Dendritic cell treated with granulocyte-macrophage colony-stimulating factor and Interleukin-4, amounts not matched to agents 40 ng/mL and 50 ng/mL, for 4 days (primary cell): ENCODE measurements at regions not wholly inside any gene's neighbourhood (a gene's known extent, or its start where the extent isn't known, plus 50 kb on each side); places are given as distances from the start of the nearest gene placed in this dataset.

Experiments
- H3K27ac Mint-ChIP-seq: one replicate; pipeline ENCODE4 v1.8.0; 2022; ENCODE audit warnings: mild to moderate bottlenecking, mixed read lengths
- H3K27me3 Mint-ChIP-seq: one replicate; pipeline ENCODE4 v1.8.0; 2022; ENCODE audit warnings: mild to moderate bottlenecking, mixed read lengths
- H3K36me3 Mint-ChIP-seq: one replicate; pipeline ENCODE4 v1.8.0; 2022; ENCODE audit warnings: low read depth, mixed read lengths
- H3K4me1 Mint-ChIP-seq: one replicate; pipeline ENCODE4 v1.8.0; 2022; ENCODE audit warnings: low read depth, mixed read lengths
- H3K4me3 Mint-ChIP-seq: one replicate; pipeline ENCODE4 v1.8.0; 2022; ENCODE audit warnings: mild to moderate bottlenecking, moderate library complexity, mixed read lengths
- H3K9me3 Mint-ChIP-seq: one replicate; pipeline ENCODE4 v1.8.0; 2022; ENCODE audit warnings: mixed read lengths
- intact Hi-C: fragments of 100-400 bp; cut with micrococcal nuclease; formaldehyde crosslinking; loops from one replicate; pipeline ENCODE4 v1.15.0; 2022

DNA sequence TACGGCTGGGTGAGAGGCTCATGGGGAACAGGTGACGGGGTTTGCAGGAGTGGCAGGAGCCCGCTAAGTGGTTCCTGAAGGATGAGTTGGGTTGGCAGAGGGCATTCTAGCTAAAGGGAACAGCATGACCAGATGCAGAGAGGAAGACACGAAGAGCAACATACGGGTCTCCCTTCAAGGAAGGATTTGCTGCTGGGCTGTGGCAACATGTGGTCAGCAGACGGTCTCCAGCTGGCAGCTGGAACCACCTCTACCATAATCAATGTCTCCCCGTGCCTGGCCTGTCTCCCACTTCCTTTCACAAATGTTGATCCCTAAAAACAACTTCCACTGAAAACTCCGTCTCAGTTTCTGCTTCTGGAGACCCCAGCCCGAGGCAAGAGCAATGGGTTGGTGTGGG is 80.6 kb upstream of the SULF2 start:
- Mint-ChIP-seq H3K36me3 (no peaks in the 10 kb centered on the region), H3K4me1 (no peaks in the 10 kb centered on the region), H3K4me3 (no peak overlapping the region), H3K9me3 (no peaks in the 10 kb centered on the region), H3K27me3 (peaks cover 25% of the 10 kb centered on the region), H3K27ac (no peak overlapping the region)
- intact Hi-C loops: no loop called here

DNA sequence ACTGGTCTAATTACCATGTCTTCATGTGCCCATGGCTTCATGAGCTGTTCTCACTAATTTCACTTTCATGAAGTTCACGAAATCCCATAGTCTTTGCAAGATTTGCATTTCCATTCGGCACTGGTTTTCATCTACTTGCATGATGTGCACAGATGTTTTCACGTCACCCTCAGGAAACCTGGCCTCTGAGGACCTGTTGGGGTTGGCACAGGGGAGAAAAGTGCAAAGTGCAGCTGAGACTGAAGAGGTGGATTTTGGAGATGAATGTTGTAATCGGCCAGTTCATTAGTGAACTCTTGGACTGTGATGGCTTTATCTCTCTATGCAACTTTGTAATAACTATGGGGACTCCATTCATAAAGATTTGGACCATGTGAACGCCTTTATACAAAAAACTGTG is 80.2 kb upstream of the SULF2 start:
- H3K27ac Mint-ChIP-seq: no peak overlapping the region
- intact Hi-C loops: no loop called here
- H3K4me3 Mint-ChIP-seq: no peak overlapping the region
- H3K4me1 Mint-ChIP-seq: no peaks in the 10 kb centered on the region
- peaks cover 25% of the 10 kb centered on the region for H3K27me3 Mint-ChIP-seq
- no peaks in the 10 kb centered on the region for H3K9me3 Mint-ChIP-seq
- no peaks in the 10 kb centered on the region for H3K36me3 Mint-ChIP-seq

DNA sequence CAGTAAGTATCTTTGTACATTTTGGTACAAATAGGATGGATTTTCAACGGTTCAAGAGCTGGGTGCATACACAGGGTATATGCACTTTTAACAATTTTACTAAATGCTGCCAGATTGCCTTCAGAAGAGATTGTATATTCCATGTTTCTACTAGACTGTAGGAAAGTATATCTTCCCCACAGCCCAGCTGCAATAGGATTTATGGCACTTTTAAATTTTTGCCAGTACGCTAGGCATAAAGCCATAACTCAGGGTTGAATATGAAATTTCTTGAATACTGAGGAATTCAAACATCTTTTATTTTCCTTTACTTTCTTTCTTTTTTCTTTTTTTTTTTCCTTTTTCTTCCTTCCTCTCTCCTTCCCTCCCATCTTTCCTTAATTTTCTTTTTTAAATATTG is 78.7 kb upstream of the SULF2 start:
- intact Hi-C loops: no loop called here
- H3K9me3 Mint-ChIP-seq: no peaks in the 10 kb centered on the region
- H3K4me1 Mint-ChIP-seq: no peaks in the 10 kb centered on the region
- no peak overlapping the region for H3K4me3 Mint-ChIP-seq
- H3K27me3 Mint-ChIP-seq: peaks cover 25% of the 10 kb centered on the region
- H3K36me3 Mint-ChIP-seq: no peaks in the 10 kb centered on the region
- no peak overlapping the region for H3K27ac Mint-ChIP-seq

DNA sequence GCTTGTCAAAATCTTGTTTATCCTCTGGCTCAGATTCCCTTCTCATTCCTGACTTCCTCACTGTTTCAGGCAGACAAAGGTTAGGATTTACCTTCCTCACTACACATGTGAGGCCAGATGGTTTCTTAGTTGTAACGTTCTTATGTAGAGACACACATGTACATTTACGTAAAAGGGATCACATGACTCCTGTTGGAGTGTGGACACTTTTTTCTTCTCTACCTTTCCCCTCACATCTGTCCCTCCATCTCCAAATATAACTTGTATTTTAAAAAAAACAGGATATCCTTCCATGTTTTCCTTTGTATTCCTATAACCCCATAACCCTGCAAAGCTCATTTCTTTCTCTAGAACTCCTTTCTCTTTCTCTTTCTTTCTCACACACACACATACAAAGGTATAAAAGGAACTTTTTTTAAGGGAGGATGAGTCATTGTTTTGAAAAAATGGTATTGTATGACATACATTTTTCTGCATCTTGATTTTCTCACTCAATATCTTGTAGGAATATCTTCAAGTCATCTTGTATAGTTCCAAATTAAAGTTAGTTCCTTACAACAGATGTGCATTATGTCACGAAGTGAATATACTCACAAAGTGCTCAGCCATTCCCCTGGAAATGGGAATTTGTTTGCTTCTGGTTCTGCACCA is 78.2 kb upstream of the SULF2 start:
- no peaks in the 10 kb centered on the region for H3K36me3 Mint-ChIP-seq
- intact Hi-C loops: no loop called here
- H3K4me1 Mint-ChIP-seq: no peaks in the 10 kb centered on the region
- peaks cover 25% of the 10 kb centered on the region for H3K27me3 Mint-ChIP-seq
- no peaks in the 10 kb centered on the region for H3K9me3 Mint-ChIP-seq
- no peak overlapping the region for H3K4me3 Mint-ChIP-seq
- H3K27ac Mint-ChIP-seq: no peak overlapping the region

DNA sequence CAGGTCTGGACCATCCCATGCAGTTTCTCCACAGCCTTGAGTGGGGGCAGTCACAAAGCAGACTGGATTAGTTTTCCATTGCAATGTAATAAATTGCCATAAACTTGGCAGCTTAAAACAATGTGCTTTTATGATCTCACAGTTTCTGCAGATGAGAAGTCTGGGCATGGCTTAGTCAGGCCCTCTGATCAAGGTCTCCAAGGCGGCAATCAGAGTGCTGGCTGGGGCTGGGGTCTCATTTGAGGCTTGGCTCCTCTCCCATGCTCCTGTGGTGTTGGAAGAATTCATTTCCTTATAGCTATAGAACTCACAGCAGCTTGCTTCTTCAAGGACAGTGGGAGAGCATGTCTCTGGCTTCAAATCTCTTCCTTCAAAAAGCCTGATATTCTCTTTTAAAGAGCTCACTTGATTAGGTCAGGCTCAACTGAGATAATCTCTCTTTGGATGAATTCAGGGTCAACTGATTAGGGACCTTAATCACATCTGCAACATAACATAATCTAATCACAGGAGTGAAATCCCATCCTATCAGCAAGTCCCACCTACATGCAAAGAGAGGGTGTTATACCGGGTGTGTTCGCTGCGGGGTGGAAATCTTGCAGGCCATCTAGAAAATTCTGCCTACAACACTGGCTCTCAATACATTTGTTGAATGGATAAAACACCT is 77.4 kb upstream of the SULF2 start:
- H3K36me3 Mint-ChIP-seq: no peaks in the 10 kb centered on the region
- H3K4me3 Mint-ChIP-seq: no peak overlapping the region
- H3K27ac Mint-ChIP-seq: no peak overlapping the region
- peaks cover 25% of the 10 kb centered on the region for H3K27me3 Mint-ChIP-seq
- intact Hi-C loops: no loop called here
- no peaks in the 10 kb centered on the region for H3K9me3 Mint-ChIP-seq
- no peaks in the 10 kb centered on the region for H3K4me1 Mint-ChIP-seq

DNA sequence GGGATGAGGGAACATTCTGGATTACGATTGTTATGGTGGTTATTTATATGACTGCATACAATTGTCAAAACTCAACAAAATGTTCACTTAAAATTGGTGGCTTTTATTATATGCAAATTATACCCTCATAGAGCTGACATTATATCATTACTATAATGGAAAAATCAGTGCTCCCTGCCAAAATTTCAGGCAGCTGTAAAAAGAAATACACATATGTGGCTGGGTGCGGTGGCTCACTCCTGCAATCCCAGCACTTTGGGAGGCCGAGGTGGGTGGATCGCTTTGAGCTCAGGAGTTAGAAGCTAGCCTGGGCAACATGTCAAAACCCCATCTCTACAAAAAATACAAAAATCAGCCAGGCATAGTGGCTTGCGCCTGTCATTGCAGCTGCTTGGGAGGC is 75.8 kb upstream of the SULF2 start:
- no peak overlapping the region for H3K4me3 Mint-ChIP-seq
- no peaks in the 10 kb centered on the region for H3K4me1 Mint-ChIP-seq
- H3K9me3 Mint-ChIP-seq: no peaks in the 10 kb centered on the region

DNA sequence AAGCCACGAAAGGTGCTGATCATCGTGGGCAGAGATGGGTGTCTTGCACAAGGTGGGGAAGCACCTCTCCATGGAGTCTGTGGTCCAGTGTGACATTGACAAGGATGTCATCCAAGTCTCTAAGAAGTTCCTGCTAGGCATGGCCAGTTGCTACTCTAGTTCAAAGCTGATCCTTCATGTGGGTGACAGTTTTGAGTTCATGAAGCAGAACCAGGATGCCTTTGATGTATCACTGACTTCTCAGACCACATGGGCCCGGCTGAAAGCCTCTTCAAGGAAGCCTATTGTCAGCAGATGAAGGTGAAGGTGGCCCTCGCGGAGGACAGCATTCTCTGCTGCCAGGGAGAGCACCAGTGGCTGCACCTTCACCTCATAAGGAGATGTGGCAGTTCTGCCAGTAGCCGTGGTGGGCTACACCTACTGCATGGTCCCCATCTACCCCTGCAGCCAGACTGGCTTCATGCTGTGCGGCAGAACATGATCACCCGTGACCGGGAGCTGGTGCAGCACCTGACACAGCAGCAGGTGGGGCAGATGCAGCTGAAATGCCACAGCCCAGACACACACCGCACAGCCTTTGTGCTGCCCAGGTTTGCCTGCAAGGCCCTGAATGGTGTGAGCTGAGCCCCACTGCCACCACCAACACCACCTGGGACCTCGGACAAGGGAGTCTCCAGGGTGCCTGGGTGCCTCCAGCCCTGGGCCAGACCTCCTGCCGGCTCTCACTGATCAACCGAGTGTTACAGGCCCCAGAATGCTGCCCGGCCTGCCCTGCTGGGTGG is 75.0 kb upstream of the SULF2 start:
- Mint-ChIP-seq H3K4me1 (no peaks in the 10 kb centered on the region), H3K9me3 (no peaks in the 10 kb centered on the region), H3K27me3 (peaks cover 20% of the 10 kb centered on the region), H3K36me3 (no peaks in the 10 kb centered on the region), H3K27ac (no peak overlapping the region), H3K4me3 (no peak overlapping the region)
- intact Hi-C loops: no loop called here

More for the DNA sequence above, 75.8 kb upstream of the SULF2 start:
- Mint-ChIP-seq H3K27ac (no peak overlapping the region), H3K36me3 (no peaks in the 10 kb centered on the region), H3K27me3 (peaks cover 25% of the 10 kb centered on the region)
- intact Hi-C loops: no loop called here

DNA sequence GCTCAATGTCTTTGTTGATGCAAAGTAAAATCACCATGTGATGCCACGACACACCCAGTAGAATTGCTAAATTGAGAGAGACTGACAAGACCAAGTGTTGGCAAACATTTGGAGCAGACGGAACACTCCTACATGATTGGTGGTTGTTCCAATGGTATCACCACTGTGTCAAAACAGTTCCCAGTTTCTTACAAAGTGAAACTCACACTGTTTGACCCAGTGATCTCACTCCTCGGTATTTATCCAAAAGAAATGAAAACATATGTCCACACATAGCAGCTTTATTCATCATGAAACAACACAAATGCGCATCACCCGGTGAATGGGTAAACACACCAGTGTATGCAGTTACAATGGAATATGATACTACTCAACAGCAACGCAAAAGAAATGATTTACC is 74.0 kb upstream of the SULF2 start:
- intact Hi-C loops: no loop called here
- Mint-ChIP-seq H3K4me1 (no peaks in the 10 kb centered on the region), H3K27me3 (peaks cover 20% of the 10 kb centered on the region), H3K4me3 (no peak overlapping the region), H3K36me3 (no peaks in the 10 kb centered on the region), H3K9me3 (no peaks in the 10 kb centered on the region), H3K27ac (no peak overlapping the region)

DNA sequence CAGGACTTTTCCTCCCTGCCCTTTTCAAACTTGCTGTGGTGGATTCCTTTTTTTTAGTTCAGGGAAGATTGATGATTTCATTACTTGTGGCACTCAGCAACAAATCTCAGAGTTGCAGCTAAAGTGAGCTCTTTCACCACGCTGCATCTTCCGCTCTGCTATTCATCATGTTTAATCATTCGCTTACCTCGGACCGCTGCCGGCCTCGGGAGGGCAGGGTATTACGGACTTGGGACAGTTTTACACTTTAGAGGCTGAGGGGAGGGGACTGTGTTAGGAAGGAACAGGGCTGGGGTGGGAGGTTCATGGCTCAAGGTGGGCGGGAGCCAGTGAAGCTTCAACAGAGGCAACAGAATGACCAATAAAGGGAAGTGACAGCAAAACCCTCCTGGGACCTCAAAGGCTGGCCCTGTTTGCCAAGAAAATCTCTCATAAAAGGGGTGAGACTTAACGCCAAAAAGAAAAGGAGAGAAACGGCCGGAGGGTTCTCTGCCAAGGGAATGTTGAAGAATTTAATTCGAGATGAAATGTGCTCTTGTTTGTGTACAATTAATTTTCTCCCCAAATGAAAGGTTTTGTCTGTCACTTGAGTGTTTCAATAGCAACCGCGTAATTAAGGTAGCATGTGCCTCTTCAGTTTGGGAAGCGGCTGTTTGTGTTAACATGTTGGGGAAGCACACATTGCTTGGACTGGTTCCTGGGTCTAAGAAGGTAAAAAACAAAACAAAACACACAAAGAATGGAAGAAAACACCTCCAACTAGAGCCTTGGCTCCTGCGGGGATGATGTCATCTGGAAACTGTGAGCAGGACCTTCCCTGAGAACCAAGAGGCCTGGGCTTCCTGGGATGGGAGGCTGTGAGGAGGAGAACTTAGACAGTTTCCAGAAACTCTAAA is 72.5 kb upstream of the SULF2 start:
- no peaks in the 10 kb centered on the region for H3K36me3 Mint-ChIP-seq
- no peaks in the 10 kb centered on the region for H3K9me3 Mint-ChIP-seq
- H3K27me3 Mint-ChIP-seq: peaks cover 11% of the 10 kb centered on the region
- H3K4me1 Mint-ChIP-seq: no peaks in the 10 kb centered on the region
- no peak overlapping the region for H3K4me3 Mint-ChIP-seq
- intact Hi-C loops: no loop called here
- no peak overlapping the region for H3K27ac Mint-ChIP-seq

DNA sequence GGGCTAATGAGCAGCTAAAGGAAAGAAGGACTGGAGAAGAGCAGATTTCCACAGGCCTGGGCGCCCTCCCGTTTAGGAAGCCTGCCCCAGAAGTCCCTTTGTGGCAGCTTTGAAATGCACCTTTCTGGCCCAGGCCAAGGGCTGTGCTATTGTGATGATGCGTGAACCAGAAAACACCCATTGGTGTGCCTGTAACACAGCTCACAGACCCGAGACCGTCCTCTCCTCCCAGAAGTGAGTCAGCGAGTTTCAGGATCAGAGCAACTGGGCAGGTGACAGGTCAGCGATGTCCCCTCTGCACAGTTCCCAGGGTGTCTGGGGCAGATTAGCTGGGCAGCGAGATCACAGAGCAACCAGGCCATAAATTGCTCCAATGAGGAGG is 71.9 kb upstream of the SULF2 start:
- intact Hi-C loops: no loop called here
- Mint-ChIP-seq H3K9me3 (no peaks in the 10 kb centered on the region), H3K27me3 (peaks cover 12% of the 10 kb centered on the region), H3K27ac (no peak overlapping the region), H3K4me1 (no peaks in the 10 kb centered on the region), H3K4me3 (no peak overlapping the region), H3K36me3 (no peaks in the 10 kb centered on the region)

DNA sequence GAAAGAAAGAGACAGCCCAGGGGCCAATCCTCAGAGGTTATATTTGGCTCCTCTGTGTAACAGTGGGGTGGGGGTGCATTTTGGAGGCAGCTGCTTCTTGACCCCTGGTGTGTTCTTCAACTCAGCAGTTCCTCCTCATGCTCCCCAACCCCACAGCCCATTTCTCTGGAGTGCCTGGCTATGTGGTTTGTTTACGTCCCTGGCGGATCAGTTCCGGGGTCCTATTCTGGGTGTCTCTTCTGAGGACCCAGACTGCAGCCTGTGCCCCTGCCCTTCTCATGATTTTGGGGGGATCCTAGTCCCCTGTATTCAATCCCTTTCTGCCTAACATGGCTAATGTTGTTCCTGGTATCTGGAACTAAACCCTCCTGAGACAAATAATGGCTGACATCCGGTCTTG is 70.5 kb upstream of the SULF2 start:
- peaks cover 20% of the 10 kb centered on the region for H3K27me3 Mint-ChIP-seq
- no peaks in the 10 kb centered on the region for H3K4me1 Mint-ChIP-seq
- no peak overlapping the region for H3K4me3 Mint-ChIP-seq
- H3K36me3 Mint-ChIP-seq: no peaks in the 10 kb centered on the region
- H3K9me3 Mint-ChIP-seq: no peaks in the 10 kb centered on the region
- intact Hi-C loops: no loop called here
- no peak overlapping the region for H3K27ac Mint-ChIP-seq

DNA sequence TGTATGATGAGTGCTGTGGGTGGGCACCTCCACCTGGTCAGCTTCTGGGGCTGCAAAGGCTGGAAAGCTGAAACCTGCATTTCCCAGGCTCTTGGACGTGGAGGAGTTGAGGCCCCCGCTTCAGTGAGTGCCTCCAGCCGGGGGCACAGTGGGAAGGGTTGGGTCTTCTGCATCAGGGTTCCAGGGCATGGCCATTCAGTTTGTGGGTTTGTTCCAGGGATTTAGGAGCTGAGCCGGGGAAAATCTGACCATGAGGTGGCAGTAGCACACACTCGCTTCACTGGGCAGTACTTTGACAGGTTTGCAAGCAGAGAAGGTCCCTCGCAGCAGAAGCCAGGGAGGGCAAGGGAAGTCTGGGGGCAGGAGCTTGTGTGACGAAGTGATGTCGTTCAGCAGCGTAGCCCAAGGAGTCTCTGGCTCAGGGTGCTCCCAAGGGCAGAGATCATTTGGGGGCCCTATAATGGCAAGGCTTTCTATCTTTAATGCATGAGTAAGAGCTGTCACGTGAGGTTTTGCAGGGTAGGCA is 69.5 kb upstream of the SULF2 start:
- Mint-ChIP-seq H3K27me3 (peaks cover 25% of the 10 kb centered on the region), H3K4me3 (no peak overlapping the region), H3K36me3 (no peaks in the 10 kb centered on the region), H3K27ac (no peak overlapping the region), H3K9me3 (no peaks in the 10 kb centered on the region), H3K4me1 (no peaks in the 10 kb centered on the region)
- intact Hi-C loops: no loop called here

DNA sequence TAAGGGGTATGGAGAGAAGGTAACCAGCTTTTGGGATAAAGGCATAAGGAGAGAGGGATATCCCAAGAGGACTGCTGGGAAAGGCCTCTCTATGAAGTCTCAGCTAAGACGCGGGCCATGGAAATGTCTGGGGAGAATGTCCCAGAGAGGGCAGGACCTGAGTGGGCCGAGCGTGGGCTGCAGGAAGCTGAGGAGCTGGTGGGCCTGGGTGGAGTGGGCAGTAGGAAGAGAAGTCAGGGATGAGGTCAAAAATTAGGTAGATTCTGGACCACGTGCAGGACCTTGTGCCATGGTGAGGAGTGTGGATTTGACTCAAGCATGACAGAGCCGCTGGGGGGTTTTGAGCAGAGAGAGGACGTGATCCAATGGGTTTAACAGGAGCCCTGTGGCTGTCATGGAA is 66.5 kb upstream of the SULF2 start:
- no peaks in the 10 kb centered on the region for H3K36me3 Mint-ChIP-seq
- H3K27me3 Mint-ChIP-seq: peaks cover 31% of the 10 kb centered on the region
- intact Hi-C loops: no loop called here
- H3K27ac Mint-ChIP-seq: no peak overlapping the region
- H3K4me3 Mint-ChIP-seq: no peak overlapping the region
- peaks cover 15% of the 10 kb centered on the region for H3K4me1 Mint-ChIP-seq
- no peaks in the 10 kb centered on the region for H3K9me3 Mint-ChIP-seq
